HepG2 (cell line): ENCODE measurements at regions not wholly inside any gene's neighbourhood (a gene's known extent, or its start where the extent isn't known, plus 50 kb on each side); places are given as distances from the start of the nearest gene placed in this dataset.

Experiments used
- ATAC-seq: fragments of 200-7000 bp; cut with Tn5 transposase; 3 replicates; pipeline ENCODE4 v1.9.1; 2020; ENCODE audit warnings: mild to moderate bottlenecking, moderate library complexity
- BruUV-seq: library from RNA; stranded (reverse); fragments of 400-500 nt; replicated peaks from 2 replicates; lab custom pipeline; 2021; lab: Mats Ljungman, UMichigan
- CTCF ChIA-PET: fragments of 300-600 bp; formaldehyde crosslinking; extraction: SDS; loops from one replicate; lab custom pipeline; 2021; ENCODE audit warnings: low total read pairs, inconsistent platforms, low intra/inter-chr PET ratio; lab: Yijun Ruan, JAX
- POLR2A ChIA-PET: fragments of 350-600 bp; sonication (Branson Sonifier 250); formaldehyde crosslinking; loops from one replicate; lab custom pipeline; 2020; ENCODE audit warnings: antibody characterized with exemption, inconsistent platforms; lab: Yijun Ruan, JAX
- DNase-seq: peaks from one replicate; pipeline ENCODE4 v3.0.0-alpha.2; 2015; ENCODE audit warnings: low spot score
- FAIRE-seq: peaks from 3 replicates; lab custom pipeline; 2011; peaks lifted over from hg19 to GRCh38; lab: Jason Lieb, UNC
- H2AFZ ChIP-seq: one replicate; pipeline ENCODE4 v1.6.1; 2011; ENCODE audit warnings: low read length, inconsistent platforms
- H3K27ac ChIP-seq: fragments of 300-600 bp; 3 replicates; pipeline ENCODE4 v1.8.0; 2011; ENCODE audit warnings: mixed run types, mild to moderate bottlenecking, mixed read lengths, low read length, inconsistent platforms; ENCODE audit not compliant: insufficient read depth; ENCODE audit errors: extremely low read length
- H3K27me3 ChIP-seq, 2 experiments: fragments of 200-600 bp in 1 of 2; 2 replicates in 1 of 2; 3 replicates in 1 of 2; pipeline versions ENCODE4 v1.6.0 to v1.8.0; 2011; ENCODE audit warnings: low read length in 2 of 2, mild to moderate bottlenecking in 2 of 2, moderate library complexity in 2 of 2, inconsistent platforms in 1 of 2; ENCODE audit not compliant: insufficient read depth in 2 of 2, control insufficient read depth in 1 of 2
- H3K36me3 ChIP-seq, 2 experiments: fragments of 200-600 bp in 1 of 2; replicated peaks in 1 of 2; 2 replicates in 1 of 2; 3 replicates in 1 of 2; pipeline versions ENCODE4 v1.5.1 to v1.8.0; 2011; ENCODE audit warnings: low read length in 2 of 2, inconsistent platforms in 1 of 2; ENCODE audit not compliant: insufficient read depth in 2 of 2, control insufficient read depth in 1 of 2
- H3K4me1 ChIP-seq: 2 replicates; pipeline ENCODE4 v1.5.1; 2012; ENCODE audit warnings: low read length, inconsistent platforms; ENCODE audit not compliant: insufficient read depth
- H3K4me2 ChIP-seq: 2 replicates; pipeline ENCODE4 v1.6.0; 2011; ENCODE audit warnings: low read depth, low read length, inconsistent platforms
- H3K4me3 ChIP-seq, 3 experiments: fragments of 200-600 bp in 1 of 3; sonication (generic), shearing (Covaris generic) in 1 of 3; replicated peaks in 1 of 3; 2 replicates each; pipeline ENCODE4 v1.5.1; 2011 to 2016; ENCODE audit warnings: low read length in 3 of 3, inconsistent platforms in 2 of 3, low read depth in 2 of 3, mild to moderate bottlenecking in 2 of 3, control low read depth in 1 of 3, mixed read lengths in 1 of 3; ENCODE audit not compliant: insufficient read depth in 1 of 3
- H3K79me2 ChIP-seq: one replicate; pipeline ENCODE4 v1.6.1; 2011; ENCODE audit warnings: low read length, inconsistent platforms; ENCODE audit not compliant: insufficient read depth
- H3K9ac ChIP-seq: 2 replicates; pipeline ENCODE4 v1.6.0; 2011; ENCODE audit warnings: mild to moderate bottlenecking, low read depth, low read length, inconsistent platforms; ENCODE audit not compliant: insufficient read depth
- H3K9me3 ChIP-seq: 2 replicates; pipeline ENCODE4 v1.5.1; 2012; ENCODE audit warnings: mild to moderate bottlenecking, low read length
- H4K20me1 ChIP-seq: 2 replicates; pipeline ENCODE4 v1.6.0; 2011; ENCODE audit warnings: inconsistent platforms, mild to moderate bottlenecking, low read length, moderate library complexity; ENCODE audit not compliant: insufficient read depth
- CHD2 ChIP-seq: IDR thresholded peaks from 2 replicates; pipeline ENCODE4 v1.6.1; 2011; ENCODE audit warnings: low read depth, low read length, improper control_type of control experiment
- HCFC1 ChIP-seq: fragments of 150-350 bp; IDR thresholded peaks from 2 replicates; pipeline ENCODE4 v1.6.1; 2014; ENCODE audit warnings: low read depth, low read length
- KLF13 ChIP-seq: sonication (generic); formaldehyde crosslinking; IDR thresholded peaks from 2 replicates; pipeline ENCODE4 v1.4.0; 2020; ENCODE audit warnings: mild to moderate bottlenecking, missing genetic modification reagents
- NFE2 ChIP-seq: sonication (generic); formaldehyde crosslinking; IDR thresholded peaks from 2 replicates; pipeline ENCODE4 v1.4.0; 2020; ENCODE audit warnings: missing genetic modification reagents
- SYNCRIP ChIP-seq: fragments of 200-400 bp; formaldehyde crosslinking; IDR thresholded peaks from 2 replicates; pipeline ENCODE4 v1.6.1; 2018; ENCODE audit warnings: mild to moderate bottlenecking, low read depth, low read length; ENCODE audit not compliant: insufficient read depth
- TCF7 ChIP-seq: sonication (generic); IDR thresholded peaks from 2 replicates; pipeline ENCODE4 v1.6.1; 2016; ENCODE audit warnings: antibody characterized with exemption, low read depth
- ZFP1 ChIP-seq: IDR thresholded peaks from 2 replicates; pipeline ENCODE4 v1.6.1; 2016
- ZFP36L2 ChIP-seq: sonication (generic); formaldehyde crosslinking; IDR thresholded peaks from 2 replicates; pipeline ENCODE4 v1.4.0; 2020; ENCODE audit warnings: missing genetic modification reagents
- ZNF251 ChIP-seq: sonication (generic); formaldehyde crosslinking; IDR thresholded peaks from 2 replicates; pipeline ENCODE4 v1.9.0; 2021; ENCODE audit warnings: mild to moderate bottlenecking, missing genetic modification reagents
- ZNF460 ChIP-seq: sonication (generic); formaldehyde crosslinking; IDR thresholded peaks from 2 replicates; pipeline ENCODE4 v1.5.1; 2020; ENCODE audit warnings: missing genetic modification reagents, mild to moderate bottlenecking, borderline replicate concordance
- ZNF589 ChIP-seq: sonication (generic); formaldehyde crosslinking; conservative IDR thresholded peaks from 2 replicates; pipeline ENCODE4 v1.8.0; 2022; ENCODE audit warnings: mild to moderate bottlenecking, moderate library complexity, missing genetic modification reagents
- ZNF879 ChIP-seq: sonication (generic); formaldehyde crosslinking; IDR thresholded peaks from 2 replicates; pipeline ENCODE4 v1.8.1; 2023; ENCODE audit warnings: missing genetic modification reagents
- in situ Hi-C: cut with HindIII; loops from 2 replicates; pipeline ENCODE4 v1.10.0; 2017; ENCODE audit warnings: low pct_unique_long_range_greater_than_20kb; ENCODE audit not compliant: extremely low pct_ligation_motif_present
- intact Hi-C: fragments of 100-400 bp; cut with micrococcal nuclease; formaldehyde crosslinking; loops from one replicate; pipeline ENCODE4 v1.10.0; 2022; ENCODE audit not compliant: unreplicated experiment
- TF ChIP-seq, protein P1 (sequence below): sonication (generic); formaldehyde crosslinking; IDR thresholded peaks from 2 replicates; pipeline ENCODE4 v1.4.0; 2020; ENCODE audit warnings: missing genetic modification reagents, borderline replicate concordance
- TF ChIP-seq, protein P2 (sequence below): sonication (generic); formaldehyde crosslinking; IDR thresholded peaks from 2 replicates; pipeline ENCODE4 v1.8.1; 2023; ENCODE audit warnings: mild to moderate bottlenecking, missing genetic modification reagents
- TF ChIP-seq, protein P3 (sequence below): sonication (generic); formaldehyde crosslinking; IDR thresholded peaks from 2 replicates; pipeline ENCODE4 v1.4.0; 2020; ENCODE audit warnings: mild to moderate bottlenecking, missing genetic modification reagents
- TF ChIP-seq, protein P4 (sequence below): sonication (generic); formaldehyde crosslinking; IDR thresholded peaks from 2 replicates; pipeline ENCODE4 v1.9.0; 2021; ENCODE audit warnings: missing genetic modification reagents, borderline replicate concordance

DNA sequence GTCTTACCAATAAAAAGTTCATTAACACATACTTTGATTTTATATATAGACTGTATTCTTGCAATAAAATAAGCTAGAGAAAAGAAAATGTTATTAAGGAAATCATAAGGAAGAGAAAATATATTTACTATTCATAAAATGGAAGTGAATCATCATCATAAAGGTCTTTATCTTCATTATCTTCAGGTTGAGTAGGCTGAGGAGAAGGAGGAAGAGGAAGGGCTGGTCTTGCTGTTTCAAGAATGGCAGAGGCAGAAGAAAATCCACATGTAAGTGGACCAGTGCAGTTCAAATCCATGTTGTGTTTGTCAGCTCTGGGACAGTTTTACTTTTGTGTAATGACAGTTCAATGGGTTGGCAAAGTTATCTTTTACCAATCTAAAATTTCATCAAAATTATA, 609.1 kb upstream of the ANKRD30A start:
- no peak overlapping the region for H3K27ac ChIP-seq
- ATAC-seq (no peak), FAIRE-seq (no peak)
- H3K4me1 ChIP-seq, result no peaks in the 10 kb centered on the region
- no peak overlapping the region for H3K4me3 ChIP-seq
- ChIA-PET POLR2A (no interaction called here), CTCF (no interaction called here)
- no peaks in the 10 kb centered on the region for H3K27me3 ChIP-seq
- in situ Hi-C loops (no loop called here), intact Hi-C loops (no loop called here)
- H3K9me3 ChIP-seq, result no peaks in the 10 kb centered on the region
- no peak overlapping the region for H3K4me2 ChIP-seq
- H3K9ac ChIP-seq, result no peak overlapping the region
- H3K79me2 ChIP-seq, result no peaks in the 10 kb centered on the region
- no peaks in the 10 kb centered on the region for H4K20me1 ChIP-seq
- BruUV-seq, result no TSS peak
- TF ChIP-seq CHD2 (no peak), KLF13 (no peak), ZNF251 (CRISPR knock-in tag) (no peak), ZNF460 (CRISPR knock-in tag) (no peak), ZNF879 (CRISPR knock-in tag) (no peak), TCF7 (no peak), NFE2 (CRISPR knock-in tag) (no peak), ZNF589 (no peak), SYNCRIP (no peak), ZFP1 (CRISPR knock-in tag) (no peak), ZFP36L2 (CRISPR knock-in tag) (no peak), HCFC1 (no peak)
- TF ChIP-seq, protein P1, sequence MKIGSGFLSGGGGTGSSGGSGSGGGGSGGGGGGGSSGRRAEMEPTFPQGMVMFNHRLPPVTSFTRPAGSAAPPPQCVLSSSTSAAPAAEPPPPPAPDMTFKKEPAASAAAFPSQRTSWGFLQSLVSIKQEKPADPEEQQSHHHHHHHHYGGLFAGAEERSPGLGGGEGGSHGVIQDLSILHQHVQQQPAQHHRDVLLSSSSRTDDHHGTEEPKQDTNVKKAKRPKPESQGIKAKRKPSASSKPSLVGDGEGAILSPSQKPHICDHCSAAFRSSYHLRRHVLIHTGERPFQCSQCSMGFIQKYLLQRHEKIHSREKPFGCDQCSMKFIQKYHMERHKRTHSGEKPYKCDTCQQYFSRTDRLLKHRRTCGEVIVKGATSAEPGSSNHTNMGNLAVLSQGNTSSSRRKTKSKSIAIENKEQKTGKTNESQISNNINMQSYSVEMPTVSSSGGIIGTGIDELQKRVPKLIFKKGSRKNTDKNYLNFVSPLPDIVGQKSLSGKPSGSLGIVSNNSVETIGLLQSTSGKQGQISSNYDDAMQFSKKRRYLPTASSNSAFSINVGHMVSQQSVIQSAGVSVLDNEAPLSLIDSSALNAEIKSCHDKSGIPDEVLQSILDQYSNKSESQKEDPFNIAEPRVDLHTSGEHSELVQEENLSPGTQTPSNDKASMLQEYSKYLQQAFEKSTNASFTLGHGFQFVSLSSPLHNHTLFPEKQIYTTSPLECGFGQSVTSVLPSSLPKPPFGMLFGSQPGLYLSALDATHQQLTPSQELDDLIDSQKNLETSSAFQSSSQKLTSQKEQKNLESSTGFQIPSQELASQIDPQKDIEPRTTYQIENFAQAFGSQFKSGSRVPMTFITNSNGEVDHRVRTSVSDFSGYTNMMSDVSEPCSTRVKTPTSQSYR, result no peak
- TF ChIP-seq, protein P2, sequence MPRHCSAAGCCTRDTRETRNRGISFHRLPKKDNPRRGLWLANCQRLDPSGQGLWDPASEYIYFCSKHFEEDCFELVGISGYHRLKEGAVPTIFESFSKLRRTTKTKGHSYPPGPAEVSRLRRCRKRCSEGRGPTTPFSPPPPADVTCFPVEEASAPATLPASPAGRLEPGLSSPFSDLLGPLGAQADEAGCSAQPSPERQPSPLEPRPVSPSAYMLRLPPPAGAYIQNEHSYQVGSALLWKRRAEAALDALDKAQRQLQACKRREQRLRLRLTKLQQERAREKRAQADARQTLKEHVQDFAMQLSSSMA (CRISPR knock-in tag), result no peak
- TF ChIP-seq, protein P3, sequence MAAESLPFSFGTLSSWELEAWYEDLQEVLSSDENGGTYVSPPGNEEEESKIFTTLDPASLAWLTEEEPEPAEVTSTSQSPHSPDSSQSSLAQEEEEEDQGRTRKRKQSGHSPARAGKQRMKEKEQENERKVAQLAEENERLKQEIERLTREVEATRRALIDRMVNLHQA (CRISPR knock-in tag), result no peak
- TF ChIP-seq, protein P4, sequence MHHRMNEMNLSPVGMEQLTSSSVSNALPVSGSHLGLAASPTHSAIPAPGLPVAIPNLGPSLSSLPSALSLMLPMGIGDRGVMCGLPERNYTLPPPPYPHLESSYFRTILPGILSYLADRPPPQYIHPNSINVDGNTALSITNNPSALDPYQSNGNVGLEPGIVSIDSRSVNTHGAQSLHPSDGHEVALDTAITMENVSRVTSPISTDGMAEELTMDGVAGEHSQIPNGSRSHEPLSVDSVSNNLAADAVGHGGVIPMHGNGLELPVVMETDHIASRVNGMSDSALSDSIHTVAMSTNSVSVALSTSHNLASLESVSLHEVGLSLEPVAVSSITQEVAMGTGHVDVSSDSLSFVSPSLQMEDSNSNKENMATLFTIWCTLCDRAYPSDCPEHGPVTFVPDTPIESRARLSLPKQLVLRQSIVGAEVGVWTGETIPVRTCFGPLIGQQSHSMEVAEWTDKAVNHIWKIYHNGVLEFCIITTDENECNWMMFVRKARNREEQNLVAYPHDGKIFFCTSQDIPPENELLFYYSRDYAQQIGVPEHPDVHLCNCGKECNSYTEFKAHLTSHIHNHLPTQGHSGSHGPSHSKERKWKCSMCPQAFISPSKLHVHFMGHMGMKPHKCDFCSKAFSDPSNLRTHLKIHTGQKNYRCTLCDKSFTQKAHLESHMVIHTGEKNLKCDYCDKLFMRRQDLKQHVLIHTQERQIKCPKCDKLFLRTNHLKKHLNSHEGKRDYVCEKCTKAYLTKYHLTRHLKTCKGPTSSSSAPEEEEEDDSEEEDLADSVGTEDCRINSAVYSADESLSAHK (CRISPR knock-in tag), result no peak
- TF ChIP-seq, all 625 proteins: peak for 0
- H2AFZ ChIP-seq, result no peak overlapping the region
- no peaks in the 10 kb centered on the region for H3K36me3 ChIP-seq
- DNase-seq, result no peak
